HG02610 (cell line): ENCODE measurements at regions not wholly inside any gene's neighbourhood (a gene's known extent, or its start where the extent isn't known, plus 50 kb on each side); places are given as distances from the start of the nearest gene placed in this dataset.
"Not testable (repeated sequence)": the region's sequence is repeated elsewhere in the genome, so short reads cannot be mapped to it uniquely, and the experiment has no call there.

Experiments used
- ATAC-seq: cut with Tn5 transposase; IDR thresholded peaks from one replicate; pipeline ENCODE4 v1.9.1; 2021; ENCODE audit warnings: mild to moderate bottlenecking, moderate library complexity; ENCODE audit not compliant: unreplicated experiment

DNA sequence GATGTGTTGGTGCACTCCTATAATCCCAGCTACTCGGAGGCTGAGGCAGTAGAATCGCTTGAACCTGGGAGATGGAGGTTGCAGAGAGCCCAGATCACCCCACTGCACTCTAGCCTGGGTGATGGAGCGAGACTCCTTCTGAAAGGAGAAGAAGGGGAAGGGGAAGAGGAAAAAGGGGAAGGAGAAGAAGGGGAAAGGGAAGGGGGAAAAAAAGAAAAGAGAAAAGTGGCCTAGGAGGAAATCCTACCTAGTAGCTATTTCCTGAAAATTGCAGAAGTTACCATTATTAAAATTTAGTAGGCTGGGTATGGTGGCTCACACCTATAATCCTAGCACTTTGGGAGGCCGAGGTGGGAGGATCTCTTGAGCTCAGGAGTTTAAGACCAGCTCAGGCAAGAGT, 67.4 kb downstream of the ARRDC3 start:
- ATAC-seq: no peak

- ATAC-seq: peak; percentile 77
Measured at GRCh38 chr5:91313757-91314673, 69.1 kb downstream of the ARRDC3 start.

DNA sequence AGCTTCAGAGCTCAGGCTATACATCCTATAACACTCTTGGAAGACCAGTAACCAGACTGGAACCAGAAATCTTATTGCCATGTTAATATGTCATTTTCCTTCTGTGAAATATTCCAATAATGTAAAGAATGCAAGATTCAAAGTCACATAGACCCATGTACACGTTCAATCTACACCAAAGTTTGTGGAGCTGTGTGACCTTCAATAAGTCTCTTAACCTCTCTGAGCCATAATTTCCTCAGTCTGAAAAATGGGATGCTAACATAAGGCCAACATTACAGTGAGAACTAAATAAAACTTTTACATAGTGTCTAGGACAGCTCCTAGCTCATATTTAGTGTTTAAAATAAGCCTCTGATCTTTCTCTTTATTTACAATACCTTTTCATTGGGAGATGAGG, 70.4 kb downstream of the ARRDC3 start:
- no peak for ATAC-seq

GRCh38 chr5:91311697-91312501, 71.2 kb downstream of the ARRDC3 start:
- ATAC-seq: peak; percentile 89

GRCh38 chr5:91311168-91311696, 71.9 kb downstream of the ARRDC3 start:
- ATAC-seq: no peak

DNA sequence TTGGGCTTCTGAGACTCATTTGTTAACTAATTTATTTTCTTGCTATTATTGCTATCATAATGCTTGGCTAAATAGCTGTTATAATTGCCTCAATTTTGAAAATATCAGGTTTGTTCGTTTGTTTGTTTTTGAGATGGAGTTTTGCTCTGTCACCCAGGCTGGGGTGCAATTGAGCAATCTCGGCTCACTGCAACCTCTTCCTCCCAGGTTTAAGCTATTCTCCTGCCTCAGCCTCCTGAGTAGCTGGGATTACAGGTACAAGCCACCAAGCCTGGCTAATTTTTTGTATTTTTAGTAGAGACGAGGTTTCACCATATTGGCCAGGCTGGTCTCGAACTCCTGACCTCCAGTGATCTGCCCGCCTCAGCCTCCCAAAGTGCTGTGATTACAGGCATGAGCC, 75.0 kb downstream of the ARRDC3 start:
- not testable (repeated sequence) for ATAC-seq

GRCh38 chr5:91307048-91307447, 76.1 kb downstream of the ARRDC3 start:
- no peak for ATAC-seq

DNA sequence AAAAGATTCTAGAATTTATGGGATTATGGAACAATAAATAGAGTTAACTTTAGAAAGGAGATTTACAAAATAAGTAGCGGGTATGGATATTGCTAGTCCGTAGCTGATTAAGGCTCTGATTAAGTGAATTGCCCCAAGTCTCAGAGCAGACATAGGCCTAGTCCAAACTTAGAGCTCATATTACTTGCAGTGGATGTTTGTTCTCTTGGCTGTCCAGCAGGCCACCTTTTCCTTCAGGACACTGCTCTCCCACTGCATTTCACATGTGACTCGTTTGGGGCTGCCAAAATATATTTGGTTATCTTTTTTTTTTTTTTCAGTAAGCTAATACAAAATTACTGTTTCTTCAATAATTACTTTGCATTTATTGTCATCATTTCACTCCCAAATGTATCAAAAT, 76.6 kb downstream of the ARRDC3 start:
- ATAC-seq: no peak

DNA sequence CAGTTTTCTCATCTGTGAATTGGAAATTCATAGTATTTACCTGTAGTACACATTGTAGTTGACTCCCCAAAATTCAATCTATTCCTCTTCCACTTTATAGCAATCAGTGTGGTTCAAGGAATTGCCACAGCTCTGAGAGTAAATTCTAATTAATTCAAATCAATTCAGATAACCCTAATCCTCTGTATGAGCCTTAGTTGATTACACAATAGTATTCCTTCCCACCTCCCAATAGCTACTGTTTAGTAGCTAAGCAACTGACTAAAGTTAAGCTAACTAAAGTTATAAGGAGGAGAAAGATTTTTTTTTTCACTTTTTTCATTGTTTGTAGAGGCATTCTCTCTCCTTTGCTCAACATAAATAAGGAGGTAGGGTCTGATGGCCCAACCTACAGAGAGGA, 77.5 kb downstream of the ARRDC3 start:
- no peak for ATAC-seq

GRCh38 chr5:91304015-91304414, 79.1 kb downstream of the ARRDC3 start:
- not testable (repeated sequence) for ATAC-seq

DNA sequence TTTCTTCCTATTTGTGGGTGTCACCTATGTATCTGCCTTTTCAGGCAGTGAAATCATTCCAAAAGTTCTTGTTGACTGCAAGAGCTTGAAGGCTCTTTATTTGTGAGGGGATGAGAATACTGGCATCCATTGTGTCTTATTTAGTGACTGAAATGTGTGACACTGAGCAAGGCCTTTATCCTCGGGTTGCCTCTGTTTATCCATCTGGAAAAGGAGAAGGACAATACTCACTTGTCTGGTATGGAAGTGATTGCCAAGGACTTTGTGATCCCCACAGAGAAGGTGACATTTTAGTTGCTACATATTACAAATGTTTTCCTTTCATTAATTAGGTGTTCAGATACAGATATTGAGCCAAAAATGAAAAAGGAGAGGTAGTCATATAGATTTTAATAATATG, 80.2 kb downstream of the ARRDC3 start:
- ATAC-seq: no peak

- no peak for ATAC-seq
Measured at GRCh38 chr5:91302305-91302704, 80.8 kb downstream of the ARRDC3 start.

- no peak for ATAC-seq
Measured at GRCh38 chr5:91301106-91301846, 81.8 kb downstream of the ARRDC3 start.

GRCh38 chr5:91297994-91298393, 85.1 kb downstream of the ARRDC3 start:
- no peak for ATAC-seq

GRCh38 chr5:91296674-91297143, 86.4 kb downstream of the ARRDC3 start:
- ATAC-seq: no peak

GRCh38 chr5:91296102-91296501, 87.0 kb downstream of the ARRDC3 start:
- not testable (repeated sequence) for ATAC-seq

GRCh38 chr5:91293131-91293530, 90.0 kb downstream of the ARRDC3 start:
- ATAC-seq: peak; percentile 85

- ATAC-seq: no peak
Measured at GRCh38 chr5:91291628-91292569, 91.2 kb downstream of the ARRDC3 start.

GRCh38 chr5:91288118-91288916, 94.8 kb downstream of the ARRDC3 start:
- ATAC-seq: no peak
